ENCODE measurements at regions not wholly inside any gene's neighbourhood (a gene's known extent, or its start where the extent isn't known, plus 50 kb on each side); places are given as distances from the start of the nearest gene placed in this dataset.
A peak's percentile ranks its signal among the peaks of the same experiment; 100 is the strongest.

DNA sequence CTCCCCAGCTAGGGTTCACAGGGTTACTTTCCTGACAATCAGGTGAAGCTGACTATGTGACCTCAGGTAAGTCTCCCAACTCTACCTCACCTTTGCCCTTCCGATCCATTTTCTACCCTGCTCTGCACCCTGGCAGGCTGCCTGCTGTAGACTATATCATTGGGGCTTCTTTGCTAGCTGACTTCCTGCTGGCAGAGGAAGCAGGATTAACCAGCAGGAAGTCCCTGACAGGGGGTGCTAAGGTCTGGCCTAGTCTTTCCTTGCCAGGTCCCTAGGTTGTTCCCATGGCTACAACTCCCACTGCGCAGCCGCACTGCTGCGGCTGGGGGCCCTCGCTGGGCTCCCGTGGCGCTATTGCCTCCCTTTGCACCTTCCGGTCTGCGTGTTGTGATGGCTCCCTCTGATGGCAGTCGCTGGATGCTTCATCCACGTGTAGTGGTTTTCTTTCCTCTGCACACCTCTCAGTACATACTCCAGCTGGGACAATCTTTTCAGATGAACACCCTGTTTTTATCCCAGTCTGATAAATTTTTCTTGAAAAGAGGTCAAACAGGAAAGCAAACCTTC lies 365.9 kb downstream of the REEP3 start:
- Histone ChIP-seq H4K20me1 (ENCODE audit: insufficient read depth, low read length) (no peaks in the 10 kb centered on the region), H3K4me2 (ENCODE audit: low read length) (0 out of 2 replicates have a peak overlapping the region, but pooled peaks have one; percentile 19), H3K9ac (ENCODE audit: low read length) (no peak overlapping the region), H3F3A (ENCODE audit: insufficient read depth, low read length) (no peaks in the 10 kb centered on the region), H3K4me1 (ENCODE audit: insufficient read depth, low read length, severe bottlenecking) (no peaks in the 10 kb centered on the region), H3K79me2 (ENCODE audit: insufficient read depth, low read length) (no peaks in the 10 kb centered on the region), H2AFZ (ENCODE audit: low read length) (no peak overlapping the region; the same call in 1 of the 2 replicates), H3K27me3 (ENCODE audit: insufficient read depth, low read length) (no peaks in the 10 kb centered on the region), H3K27ac (ENCODE audit: low read depth, low read length, poor library complexity, severe bottlenecking) (no peak overlapping the region), H3K9me2 (ENCODE audit: low read depth, low read length) (no peaks in the 10 kb centered on the region), H3K4me3 (ENCODE audit: low read depth, low read length, poor library complexity, severe bottlenecking) (no peak overlapping the region), H3K9me3 (ENCODE audit: low read length) (no peaks in the 10 kb centered on the region), H3K36me3 (ENCODE audit: insufficient read depth, low read length) (no peaks in the 10 kb centered on the region)
- TF ChIP-seq EZH2 (IDR thresholded peaks at IDR 0.05; ENCODE audit: borderline replicate concordance, low read length) (no peak), CTCF (IDR thresholded peaks at IDR 0.05; ENCODE audit: low read length) (peak; percentile 59)

- no peak overlapping the region for H3K4me2 ChIP-seq (ENCODE audit: low read length)
These were observed 366.6 kb downstream of the REEP3 start for GRCh38 chr10:63887600-63888370.

GRCh38 chr10:63889803-63890202 lies 368.6 kb downstream of the REEP3 start:
- Histone ChIP-seq H3F3A (ENCODE audit: insufficient read depth, low read length) (no peaks in the 10 kb centered on the region), H3K9ac (ENCODE audit: low read length) (no peak overlapping the region), H3K4me1 (ENCODE audit: insufficient read depth, low read length, severe bottlenecking) (no peaks in the 10 kb centered on the region), H3K27ac (ENCODE audit: low read depth, low read length, poor library complexity, severe bottlenecking) (no peak overlapping the region), H3K4me2 (ENCODE audit: low read length) (no peak overlapping the region), H3K27me3 (ENCODE audit: insufficient read depth, low read length) (no peaks in the 10 kb centered on the region), H3K36me3 (ENCODE audit: insufficient read depth, low read length) (no peaks in the 10 kb centered on the region), H3K9me2 (ENCODE audit: low read depth, low read length) (no peaks in the 10 kb centered on the region), H3K4me3 (ENCODE audit: low read depth, low read length, poor library complexity, severe bottlenecking) (no peak overlapping the region), H3K79me2 (ENCODE audit: insufficient read depth, low read length) (no peaks in the 10 kb centered on the region), H3K9me3 (ENCODE audit: low read length) (no peaks in the 10 kb centered on the region), H4K20me1 (ENCODE audit: insufficient read depth, low read length) (no peaks in the 10 kb centered on the region), H2AFZ (ENCODE audit: low read length) (no peak overlapping the region)
- no peak for TF ChIP-seq EZH2 (IDR thresholded peaks at IDR 0.05; ENCODE audit: borderline replicate concordance, low read length)
- TF ChIP-seq CTCF (IDR thresholded peaks at IDR 0.05; ENCODE audit: low read length) = no peak

More at GRCh38 chr10:63887600-63888370, 366.6 kb downstream of the REEP3 start:
- Histone ChIP-seq H4K20me1 (ENCODE audit: insufficient read depth, low read length) (no peaks in the 10 kb centered on the region), H3K79me2 (ENCODE audit: insufficient read depth, low read length) (no peaks in the 10 kb centered on the region), H3K4me1 (ENCODE audit: insufficient read depth, low read length, severe bottlenecking) (no peaks in the 10 kb centered on the region), H3K9me3 (ENCODE audit: low read length) (no peaks in the 10 kb centered on the region), H3K27ac (ENCODE audit: low read depth, low read length, poor library complexity, severe bottlenecking) (no peak overlapping the region), H3K4me3 (ENCODE audit: low read depth, low read length, poor library complexity, severe bottlenecking) (no peak overlapping the region), H3K9ac (ENCODE audit: low read length) (no peak overlapping the region), H3K9me2 (ENCODE audit: low read depth, low read length) (no peaks in the 10 kb centered on the region), H3K36me3 (ENCODE audit: insufficient read depth, low read length) (no peaks in the 10 kb centered on the region), H2AFZ (ENCODE audit: low read length) (no peak overlapping the region; the same call in 1 of the 2 replicates), H3F3A (ENCODE audit: insufficient read depth, low read length) (no peaks in the 10 kb centered on the region), H3K27me3 (ENCODE audit: insufficient read depth, low read length) (no peaks in the 10 kb centered on the region)
- TF ChIP-seq EZH2 (IDR thresholded peaks at IDR 0.05; ENCODE audit: borderline replicate concordance, low read length) (no peak), CTCF (IDR thresholded peaks at IDR 0.05; ENCODE audit: low read length) (no peak)
